ENCODE measurements at regions not wholly inside any gene's neighbourhood (a gene's known extent, or its start where the extent isn't known, plus 50 kb on each side); places are given as distances from the start of the nearest gene placed in this dataset.

GRCh38 chr3:187977659-187978058 is 176.3 kb upstream of the LPP start:
- TF ChIP-seq CTCF (IDR thresholded peaks at IDR 0.05) (no peak), EZH2 (IDR thresholded peaks at IDR 0.05; ENCODE audit: borderline replicate concordance, insufficient read depth, low read depth, low read length, poor library complexity, severe bottlenecking) (no peak)

All from B cell (primary cell).